Body of pancreas (tissue), 4 donors: ENCODE measurements at regions not wholly inside any gene's neighbourhood (a gene's known extent, or its start where the extent isn't known, plus 50 kb on each side); places are given as distances from the start of the nearest gene placed in this dataset.

ENCODE experiments used
- CTCF ChIP-seq, 7 experiments: fragments of 450-650 bp in 4 of 7; fragments of 200-600 bp in 3 of 7; sonication (generic) in 3 of 7; IDR thresholded peaks; one replicate each; pipeline ENCODE4 v1.5.1; 2016 to 2019; ENCODE audit warnings: antibody characterized with exemption in 7 of 7
- POLR2A ChIP-seq, 3 donors: fragments of 450-650 bp; IDR thresholded peaks; one replicate each; pipeline ENCODE4 v1.6.1; 2016; ENCODE audit warnings: antibody characterized with exemption in 3 of 3, mild to moderate bottlenecking in 2 of 3

- TF ChIP-seq POLR2A (IDR thresholded peaks at IDR 0.05) = no peak
- TF ChIP-seq CTCF (IDR thresholded peaks at IDR 0.05) = no peak
Observed at GRCh38 chr2:77649856-77650255, 127.7 kb upstream of the LRRTM4 start.
